Hepatocyte (in vitro differentiated cells): ENCODE measurements at regions not wholly inside any gene's neighbourhood (a gene's known extent, or its start where the extent isn't known, plus 50 kb on each side); places are given as distances from the start of the nearest gene placed in this dataset.

Experiments
- DNase-seq: peaks from one replicate; pipeline ENCODE4 v3.0.0-alpha.2; 2016; ENCODE audit warnings: low spot score
- H2AFZ ChIP-seq: fragments of 200-600 bp; sonication (generic); 2 replicates; pipeline ENCODE4 v1.6.0; 2016; ENCODE audit warnings: antibody characterized with exemption, mild to moderate bottlenecking
- H3K27ac ChIP-seq: fragments of 200-600 bp; sonication (generic); 2 replicates; pipeline ENCODE4 v1.5.1; 2016; ENCODE audit warnings: mild to moderate bottlenecking
- H3K27me3 ChIP-seq: fragments of 200-600 bp; sonication (generic); 2 replicates; pipeline ENCODE4 v1.6.1; 2016
- H3K36me3 ChIP-seq: fragments of 200-600 bp; sonication (generic); replicated peaks from 2 replicates; pipeline ENCODE4 v1.5.1; 2016; ENCODE audit warnings: low read depth; ENCODE audit not compliant: insufficient read depth
- H3K4me1 ChIP-seq: fragments of 200-600 bp; sonication (generic); 2 replicates; pipeline ENCODE4 v1.5.1; 2016; ENCODE audit warnings: mild to moderate bottlenecking, moderate library complexity; ENCODE audit not compliant: insufficient read depth
- H3K4me2 ChIP-seq: fragments of 200-600 bp; sonication (generic); 2 replicates; pipeline ENCODE4 v1.6.0; 2016
- H3K4me3 ChIP-seq: fragments of 200-600 bp; sonication (generic); 2 replicates; pipeline ENCODE4 v1.5.1; 2016; ENCODE audit warnings: mild to moderate bottlenecking
- H3K79me2 ChIP-seq: fragments of 200-600 bp; sonication (generic); 2 replicates; pipeline ENCODE4 v1.6.0; 2017; ENCODE audit warnings: mild to moderate bottlenecking
- H3K9me2 ChIP-seq: fragments of 200-600 bp; sonication (generic); replicated peaks from 2 replicates; pipeline ENCODE4 v1.6.0; 2017; ENCODE audit warnings: mild to moderate bottlenecking; ENCODE audit not compliant: insufficient read depth
- H3K9me3 ChIP-seq: fragments of 200-600 bp; sonication (generic); 2 replicates; pipeline ENCODE4 v1.5.1; 2016; ENCODE audit warnings: low read depth, mild to moderate bottlenecking
- H4K20me1 ChIP-seq: fragments of 200-600 bp; sonication (generic); 2 replicates; pipeline ENCODE4 v1.6.0; 2016; ENCODE audit warnings: mild to moderate bottlenecking; ENCODE audit not compliant: insufficient read depth, poor library complexity, severe bottlenecking
- CTCF ChIP-seq: fragments of 200-600 bp; sonication (generic); IDR thresholded peaks from 2 replicates; pipeline ENCODE4 v1.5.1; 2016; ENCODE audit warnings: antibody characterized with exemption, mild to moderate bottlenecking; ENCODE audit not compliant: poor library complexity
- EZH2 ChIP-seq: fragments of 200-600 bp; sonication (generic); IDR thresholded peaks from 2 replicates; pipeline ENCODE4 v1.6.1; 2016; ENCODE audit warnings: antibody characterized with exemption, mild to moderate bottlenecking, borderline replicate concordance
- EZH2phosphoT487 ChIP-seq: fragments of 200-600 bp; sonication (generic); IDR thresholded peaks from one replicate; pipeline ENCODE4 v1.6.1; 2018; ENCODE audit warnings: antibody characterized with exemption, mild to moderate bottlenecking, low read depth, moderate library complexity; ENCODE audit not compliant: unreplicated experiment, severe bottlenecking
- WGBS: methylation state at CpG from one replicate; pipeline ENCODE4 v1.1.6; 2016; ENCODE audit warnings: low lambda C conversion rate; ENCODE audit errors: missing lambda C conversion rate; 5-methylcytosine and 5-hydroxymethylcytosine counted together

- Histone ChIP-seq H3K4me3 (no peak overlapping the region), H4K20me1 (no peaks in the 10 kb centered on the region), H3K4me1 (no peaks in the 10 kb centered on the region), H3K27me3 (no peaks in the 10 kb centered on the region), H2AFZ (no peak overlapping the region), H3K9me3 (no peaks in the 10 kb centered on the region), H3K9me2 (no peaks in the 10 kb centered on the region), H3K4me2 (no peak overlapping the region), H3K79me2 (no peaks in the 10 kb centered on the region), H3K36me3 (no peaks in the 10 kb centered on the region), H3K27ac (no peak overlapping the region)
- DNase-seq = no peak
- TF ChIP-seq CTCF (no peak), EZH2phosphoT487 (no peak), EZH2 (no peak)
- 95% methylated on average over 3 of the region's 3 CpGs for WGBS
Observed at GRCh38 chr18:42392926-42393325, 437.9 kb downstream of the PIK3C3 start.

GRCh38 chr18:42394238-42394637 lies 439.2 kb downstream of the PIK3C3 start:
- Histone ChIP-seq H3K9me3 (no peaks in the 10 kb centered on the region), H3K4me3 (no peak overlapping the region), H3K4me2 (no peak overlapping the region), H4K20me1 (no peaks in the 10 kb centered on the region), H3K9me2 (no peaks in the 10 kb centered on the region), H3K36me3 (no peaks in the 10 kb centered on the region), H2AFZ (no peak overlapping the region), H3K27ac (no peak overlapping the region), H3K27me3 (no peaks in the 10 kb centered on the region), H3K79me2 (no peaks in the 10 kb centered on the region), H3K4me1 (no peaks in the 10 kb centered on the region)
- DNase-seq = no peak
- TF ChIP-seq EZH2 (no peak), EZH2phosphoT487 (no peak), CTCF (no peak)

- Histone ChIP-seq H3K27me3 (no peaks in the 10 kb centered on the region), H3K9me2 (no peaks in the 10 kb centered on the region), H3K79me2 (no peaks in the 10 kb centered on the region), H3K4me2 (no peak overlapping the region), H3K9me3 (no peaks in the 10 kb centered on the region), H2AFZ (no peak overlapping the region), H3K4me1 (no peaks in the 10 kb centered on the region), H3K36me3 (no peaks in the 10 kb centered on the region), H3K4me3 (no peak overlapping the region), H3K27ac (no peak overlapping the region), H4K20me1 (no peaks in the 10 kb centered on the region)
- no peak for TF ChIP-seq CTCF
- TF ChIP-seq EZH2phosphoT487 = no peak
- TF ChIP-seq EZH2 = no peak
- WGBS = 88% methylated on average over 4 of the region's 4 CpGs
- DNase-seq = no peak
Observed at GRCh38 chr18:42401131-42401673, 446.2 kb downstream of the PIK3C3 start.

GRCh38 chr18:42404151-42404550 lies 449.1 kb downstream of the PIK3C3 start:
- no peaks in the 10 kb centered on the region for H3K27me3 ChIP-seq
- no peaks in the 10 kb centered on the region for H3K36me3 ChIP-seq
- DNase-seq = no peak
- no peak overlapping the region for H3K4me2 ChIP-seq
- no peak overlapping the region for H2AFZ ChIP-seq
- no peaks in the 10 kb centered on the region for H3K79me2 ChIP-seq
- no peaks in the 10 kb centered on the region for H3K9me2 ChIP-seq
- H3K4me3 ChIP-seq = no peak overlapping the region
- no peaks in the 10 kb centered on the region for H3K9me3 ChIP-seq
- H4K20me1 ChIP-seq = no peaks in the 10 kb centered on the region
- WGBS = 90% methylated on average over 2 of the region's 2 CpGs
- no peak for TF ChIP-seq EZH2phosphoT487
- no peak for TF ChIP-seq EZH2
- TF ChIP-seq CTCF = no peak
- H3K27ac ChIP-seq = no peak overlapping the region
- no peaks in the 10 kb centered on the region for H3K4me1 ChIP-seq
